HT1080 (cell line): ENCODE measurements at regions not wholly inside any gene's neighbourhood (a gene's known extent, or its start where the extent isn't known, plus 50 kb on each side); places are given as distances from the start of the nearest gene placed in this dataset.
"Not testable (repeated sequence)": the region's sequence is repeated elsewhere in the genome, so short reads cannot be mapped to it uniquely, and the experiment has no call there.

Source experiments
- DNase-seq: peaks from one replicate; pipeline ENCODE4 v3.0.0-alpha.2; 2015; ENCODE audit warnings: low read depth

GRCh38 chr14:28946267-28946666 is 179.7 kb downstream of the FOXG1 start:
- no peak for DNase-seq

GRCh38 chr14:28949503-28949902 is 182.9 kb downstream of the FOXG1 start:
- DNase-seq = no peak

GRCh38 chr14:28952161-28952560 is 185.6 kb downstream of the FOXG1 start:
- DNase-seq = no peak

- DNase-seq = no peak
These were observed 186.1 kb downstream of the FOXG1 start for GRCh38 chr14:28952666-28953065.

- DNase-seq = no peak
These were observed 187.4 kb downstream of the FOXG1 start for GRCh38 chr14:28953973-28954372.

- no peak for DNase-seq
These were observed 200.0 kb downstream of the FOXG1 start for GRCh38 chr14:28966416-28967233.

GRCh38 chr14:28975084-28975483 is 208.5 kb downstream of the FOXG1 start:
- DNase-seq = no peak

- DNase-seq = no peak
These were observed 215.6 kb downstream of the FOXG1 start for GRCh38 chr14:28982228-28982627.

- no peak for DNase-seq
These were observed 216.7 kb downstream of the FOXG1 start for GRCh38 chr14:28983279-28983678.

- peak; percentile 0 for DNase-seq
These were observed 220.9 kb downstream of the FOXG1 start for GRCh38 chr14:28987516-28987915.

GRCh38 chr14:28997196-28997595 is 230.6 kb downstream of the FOXG1 start:
- DNase-seq = not testable (repeated sequence)

- no peak for DNase-seq
These were observed 233.1 kb downstream of the FOXG1 start for GRCh38 chr14:28999656-29000055.

- no peak for DNase-seq
These were observed 239.1 kb downstream of the FOXG1 start for GRCh38 chr14:29005647-29006046.

GRCh38 chr14:29007990-29008389 is 241.4 kb downstream of the FOXG1 start:
- DNase-seq = no peak

- peak; percentile 43 for DNase-seq
These were observed 249.7 kb downstream of the FOXG1 start for GRCh38 chr14:29016050-29016900.

GRCh38 chr14:29023505-29023904 is 256.9 kb downstream of the FOXG1 start:
- not testable (repeated sequence) for DNase-seq

GRCh38 chr14:29027441-29027840 is 260.9 kb downstream of the FOXG1 start:
- DNase-seq = not testable (repeated sequence)

GRCh38 chr14:29027941-29028705 is 261.5 kb downstream of the FOXG1 start:
- DNase-seq = not testable (repeated sequence)

GRCh38 chr14:29028973-29029582 is 262.5 kb downstream of the FOXG1 start:
- DNase-seq = peak; percentile 11

- DNase-seq = no peak
These were observed 263.5 kb downstream of the FOXG1 start for GRCh38 chr14:29030121-29030520.

- DNase-seq = no peak
These were observed 264.4 kb downstream of the FOXG1 start for GRCh38 chr14:29030970-29031369.
